Erythroblast (primary cell): ENCODE measurements at regions not wholly inside any gene's neighbourhood (a gene's known extent, or its start where the extent isn't known, plus 50 kb on each side); places are given as distances from the start of the nearest gene placed in this dataset.

Experiments used
- GATA1 ChIP-seq: IDR thresholded peaks from 2 replicates; pipeline ENCODE4 v1.6.1; 2011; ENCODE audit warnings: low read depth, mild to moderate bottlenecking, control low read depth, low read length, moderate library complexity
- POLR2A ChIP-seq: IDR thresholded peaks from 2 replicates; pipeline ENCODE4 v1.6.1; 2011; ENCODE audit warnings: mild to moderate bottlenecking, low read length

GRCh38 chr2:117126656-117127055 is 687.8 kb upstream of the DDX18 start:
- TF ChIP-seq POLR2A: no peak
- no peak for TF ChIP-seq GATA1
